Stomach (tissue), 8 donors: ENCODE measurements at regions not wholly inside any gene's neighbourhood (a gene's known extent, or its start where the extent isn't known, plus 50 kb on each side); places are given as distances from the start of the nearest gene placed in this dataset.

ENCODE experiments used
- DNase-seq, 2 donors: peaks; one replicate each; pipeline versions ENCODE4 v3.0.0 to v3.0.0-alpha.2; 2013 to 2019
- H3K27ac ChIP-seq, 5 donors: fragments of 200-600 bp in 4 of 5; sonication (generic) in 4 of 5; one replicate each; pipeline ENCODE4 v1.5.1; 2013 to 2019; ENCODE audit warnings: mild to moderate bottlenecking in 1 of 5, moderate library complexity in 1 of 5
- H3K27me3 ChIP-seq, 3 donors: fragments of 200-600 bp; sonication (generic); one replicate each; pipeline ENCODE4 v1.5.1; 2017 to 2019; ENCODE audit warnings: mixed run types in 1 of 3
- H3K36me3 ChIP-seq, 4 donors: fragments of 200-600 bp; sonication (generic); 1 replicate in 3 of 4; 2 replicates in 1 of 4; pipeline ENCODE4 v1.5.1; 2016 to 2019
- H3K4me1 ChIP-seq, 4 donors: fragments of 200-600 bp; sonication (generic); one replicate each; pipeline ENCODE4 v1.5.1; 2016 to 2019
- H3K4me3 ChIP-seq, 4 donors: fragments of 200-600 bp; sonication (generic) in 3 of 4; one replicate each; pipeline ENCODE4 v1.5.1; 2016 to 2019; ENCODE audit warnings: mild to moderate bottlenecking in 1 of 4
- H3K9me3 ChIP-seq, 4 donors: fragments of 200-600 bp; sonication (generic); one replicate each; pipeline ENCODE4 v1.5.1; 2016 to 2019
- CTCF ChIP-seq, 7 experiments: fragments of 450-650 bp in 4 of 7; fragments of 200-600 bp in 3 of 7; sonication (generic) in 3 of 7; IDR thresholded peaks; one replicate each; pipeline ENCODE4 v1.5.1; 2016 to 2019; ENCODE audit warnings: antibody characterized with exemption in 7 of 7, control low read depth in 2 of 7, mild to moderate bottlenecking in 1 of 7
- EP300 ChIP-seq: sonication (generic); formaldehyde crosslinking; IDR thresholded peaks from one replicate; pipeline ENCODE4 v1.6.1; 2017; ENCODE audit warnings: antibody characterized with exemption
- POLR2A ChIP-seq, 4 donors: fragments of 450-650 bp; IDR thresholded peaks; one replicate each; pipeline ENCODE4 v1.6.1; 2016; ENCODE audit warnings: antibody characterized with exemption in 4 of 4, control low read depth in 2 of 4, mild to moderate bottlenecking in 1 of 4, moderate library complexity in 1 of 4
- POLR2AphosphoS5 ChIP-seq, 3 donors: sonication (generic); formaldehyde crosslinking; IDR thresholded peaks; one replicate each; pipeline ENCODE4 v1.6.1; 2016; ENCODE audit warnings: antibody characterized with exemption in 3 of 3
- WGBS, 5 donors: extraction: QIAGEN DNeasy Blood & Tissue Kit in 3 of 5; methylation state at CpG; one replicate each; pipeline versions ENCODE4 v1.1.5 to v1.1.7; 2013 to 2018; 5-methylcytosine and 5-hydroxymethylcytosine counted together
- intact Hi-C: fragments of 100-400 bp; cut with DNase I; formaldehyde crosslinking; loops from one replicate; pipeline ENCODE4 v1.15.1; 2023; ENCODE audit warnings: low total_unique reads
- donor health status: healthy with polysubstance abuse.
- donor health status: Bipolar disorder and iron deficiency.
- donor health status: healthy.

- no peak for DNase-seq
Observed at GRCh38 chr15:66897971-66898370, 167.4 kb upstream of the SMAD3 start.

GRCh38 chr15:66898656-66899386 lies 166.6 kb upstream of the SMAD3 start:
- no peak for TF ChIP-seq CTCF (IDR thresholded peaks at IDR 0.05)
- no peak for TF ChIP-seq POLR2AphosphoS5 (IDR thresholded peaks at IDR 0.05)
- no peak for TF ChIP-seq EP300
- TF ChIP-seq POLR2A (IDR thresholded peaks at IDR 0.05), result no peak
- Histone ChIP-seq H3K4me3 (no peak overlapping the region), H3K27me3 (no peaks in the 10 kb centered on the region), H3K9me3 (no peaks in the 10 kb centered on the region), H3K4me1 (peaks cover 0 to 10% (median 1%) of the 10 kb centered on the region in 4 donors), H3K36me3 (no peaks in the 10 kb centered on the region), H3K27ac (no peak overlapping the region)
- intact Hi-C loops, result no loop called here
- no peak for DNase-seq
- 79 to 89% (median 87%) methylated on average over 4 to 5 of the region's 5 CpGs for WGBS, 5 donors

More at GRCh38 chr15:66897971-66898370, 167.4 kb upstream of the SMAD3 start:
- no peak for TF ChIP-seq POLR2A (IDR thresholded peaks at IDR 0.05)
- no peak for TF ChIP-seq CTCF (IDR thresholded peaks at IDR 0.05)
- 79 to 83% (median 81%) methylated on average over 5 of the region's 5 CpGs for WGBS, 5 donors
- Histone ChIP-seq H3K27me3 (no peaks in the 10 kb centered on the region), H3K4me3 (no peak overlapping the region), H3K36me3 (no peaks in the 10 kb centered on the region), H3K9me3 (no peaks in the 10 kb centered on the region), H3K27ac (no peak overlapping the region), H3K4me1 (peaks cover 0 to 6% (median 0%) of the 10 kb centered on the region in 4 donors)
- intact Hi-C loops, result no loop called here

- DNase-seq, result no peak
- Histone ChIP-seq H3K4me3 (no peak overlapping the region), H3K9me3 (no peaks in the 10 kb centered on the region), H3K27me3 (no peaks in the 10 kb centered on the region), H3K36me3 (no peaks in the 10 kb centered on the region), H3K4me1 (peaks cover 0 to 13% (median 1%) of the 10 kb centered on the region in 4 donors), H3K27ac (no peak overlapping the region)
- intact Hi-C loops, result no loop called here
- TF ChIP-seq POLR2A (IDR thresholded peaks at IDR 0.05), result no peak
- TF ChIP-seq POLR2AphosphoS5 (IDR thresholded peaks at IDR 0.05), result no peak
- no peak for TF ChIP-seq CTCF (IDR thresholded peaks at IDR 0.05)
- TF ChIP-seq EP300, result no peak
- 89 to 93% (median 91%) methylated on average over 9 of the region's 9 CpGs for whole genome bisulfite sequencing, 5 donors
Observed at GRCh38 chr15:66899555-66900350, 165.6 kb upstream of the SMAD3 start.

GRCh38 chr15:66900586-66901310 lies 164.7 kb upstream of the SMAD3 start:
- H3K36me3 ChIP-seq, result no peaks in the 10 kb centered on the region
- WGBS, 5 donors, result 87 to 92% (median 89%) methylated on average over 14 of the region's 14 CpGs
- no peak overlapping the region for H3K4me3 ChIP-seq
- DNase-seq, result no peak
- intact Hi-C loops, result no loop called here
- no peaks in the 10 kb centered on the region for H3K27me3 ChIP-seq
- no peaks in the 10 kb centered on the region for H3K9me3 ChIP-seq
- no peak for TF ChIP-seq CTCF (IDR thresholded peaks at IDR 0.05)
- TF ChIP-seq POLR2AphosphoS5 (IDR thresholded peaks at IDR 0.05), result no peak
- TF ChIP-seq POLR2A (IDR thresholded peaks at IDR 0.05), result no peak
- TF ChIP-seq EP300, result no peak
- H3K27ac ChIP-seq, result no peak overlapping the region
- peaks cover 0 to 13% (median 1%) of the 10 kb centered on the region in 4 donors for H3K4me1 ChIP-seq
